HG02840 (cell line): ENCODE measurements at regions not wholly inside any gene's neighbourhood (a gene's known extent, or its start where the extent isn't known, plus 50 kb on each side); places are given as distances from the start of the nearest gene placed in this dataset.
"Not testable (repeated sequence)": the region's sequence is repeated elsewhere in the genome, so short reads cannot be mapped to it uniquely, and the experiment has no call there.

Experiments used
- ATAC-seq: cut with Tn5 transposase; IDR thresholded peaks from one replicate; pipeline ENCODE4 v1.9.1; 2021; ENCODE audit warnings: mild to moderate bottlenecking, moderate library complexity, moderate number of reproducible peaks; ENCODE audit not compliant: unreplicated experiment, low FRiP score

DNA sequence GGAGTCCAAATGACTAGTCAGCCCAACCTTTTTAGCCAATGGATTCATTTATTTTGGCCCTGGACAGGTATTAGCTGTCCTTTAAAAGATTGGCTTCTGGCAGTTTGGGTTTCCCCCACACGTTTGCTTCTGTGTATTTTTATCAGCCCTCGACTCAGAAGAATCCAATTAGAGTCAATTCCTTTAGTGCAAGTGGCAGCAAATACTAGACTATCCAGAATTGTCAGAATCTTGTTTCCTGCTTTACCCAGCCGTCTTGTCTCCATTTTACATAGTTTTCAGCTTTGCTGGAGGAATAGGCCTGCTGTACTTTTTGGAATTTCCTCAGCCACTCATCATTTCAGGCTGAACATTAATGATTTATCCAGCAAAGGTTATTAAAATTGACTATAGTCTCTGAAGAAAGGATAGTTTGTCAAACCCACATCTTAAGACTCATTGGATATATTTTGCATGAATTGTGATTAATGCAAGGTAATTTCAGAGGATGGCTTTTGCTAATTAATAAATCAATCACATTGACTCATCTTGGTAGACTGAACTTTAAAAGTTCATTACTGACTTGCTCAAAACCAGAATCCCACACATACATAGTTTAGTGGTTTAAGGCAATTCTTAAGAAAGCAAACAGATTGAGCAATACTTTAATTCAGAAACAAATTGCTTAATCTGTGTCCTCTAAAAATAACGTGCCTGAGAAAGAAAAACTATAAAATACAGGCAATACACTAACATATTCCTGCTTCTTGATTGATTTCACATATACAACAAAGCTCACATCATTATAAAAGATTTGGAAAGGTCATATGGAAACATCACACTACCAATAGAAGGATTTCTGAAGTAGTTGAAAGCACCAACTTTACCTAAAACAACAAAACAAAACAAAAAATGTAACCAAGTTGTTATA lies 62.9 kb upstream of the ZNF217 start:
- no peak for ATAC-seq

DNA sequence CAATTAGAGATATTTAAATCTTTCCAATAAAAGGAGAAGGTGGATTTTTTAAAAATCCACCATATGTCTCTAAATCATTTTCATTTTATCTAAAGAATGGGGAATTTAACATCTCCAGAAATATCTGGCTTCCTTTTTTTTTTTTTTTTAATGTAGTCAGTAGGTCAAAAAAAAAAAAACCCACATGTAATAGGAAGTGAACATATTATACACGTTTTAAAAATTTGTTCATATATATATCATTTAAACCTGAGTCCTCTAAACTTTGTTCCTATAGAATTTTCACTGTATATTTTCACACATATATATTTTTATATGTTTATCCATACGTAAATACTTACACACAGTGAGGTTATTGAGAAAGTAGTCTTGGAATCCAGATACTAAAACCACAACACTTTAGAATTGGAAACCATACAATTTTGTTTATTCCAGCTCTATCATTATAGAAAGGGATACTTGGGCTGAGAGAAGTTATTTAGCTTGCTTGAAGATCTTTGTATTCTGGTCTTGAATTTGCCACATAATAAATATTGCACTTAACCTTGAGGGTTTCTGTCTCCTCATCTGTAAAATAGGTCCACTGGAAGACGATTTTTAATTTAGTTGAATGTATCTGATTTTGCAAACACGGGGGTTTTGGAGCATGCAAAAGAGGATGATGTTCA lies 62.1 kb upstream of the ZNF217 start:
- ATAC-seq: no peak

DNA sequence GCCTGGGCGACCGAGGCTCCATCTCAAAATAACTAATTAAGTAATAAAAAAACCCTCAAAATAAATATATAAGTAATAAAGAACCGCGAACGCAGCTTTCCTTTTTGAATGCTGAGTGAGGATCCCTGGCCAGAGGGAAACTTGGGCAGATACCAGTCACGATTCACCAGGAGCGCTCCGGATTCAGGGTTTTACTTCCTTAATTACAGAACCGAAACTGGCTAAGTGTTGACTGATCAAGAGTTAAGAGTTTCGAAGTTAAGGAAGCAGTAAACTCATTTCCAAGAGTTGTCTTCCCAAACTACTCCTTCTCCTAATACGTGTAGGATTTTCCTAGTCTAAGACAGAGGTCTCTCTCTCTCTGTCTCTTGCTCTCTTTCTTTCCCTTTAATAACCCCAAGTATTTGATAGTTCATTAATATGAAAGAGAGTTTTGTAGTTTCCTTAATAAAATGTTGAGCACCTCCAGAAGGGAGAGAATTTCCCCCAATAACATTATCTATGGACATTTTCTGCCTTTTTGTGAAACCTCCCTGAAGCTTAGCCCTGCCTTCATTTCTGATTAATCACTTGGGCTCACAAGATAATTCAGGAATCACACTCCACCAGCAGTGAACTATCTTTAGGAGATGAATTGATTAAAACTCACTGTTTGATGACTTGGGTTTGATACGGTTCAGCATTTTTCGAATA lies 61.4 kb upstream of the ZNF217 start:
- no peak for ATAC-seq

DNA sequence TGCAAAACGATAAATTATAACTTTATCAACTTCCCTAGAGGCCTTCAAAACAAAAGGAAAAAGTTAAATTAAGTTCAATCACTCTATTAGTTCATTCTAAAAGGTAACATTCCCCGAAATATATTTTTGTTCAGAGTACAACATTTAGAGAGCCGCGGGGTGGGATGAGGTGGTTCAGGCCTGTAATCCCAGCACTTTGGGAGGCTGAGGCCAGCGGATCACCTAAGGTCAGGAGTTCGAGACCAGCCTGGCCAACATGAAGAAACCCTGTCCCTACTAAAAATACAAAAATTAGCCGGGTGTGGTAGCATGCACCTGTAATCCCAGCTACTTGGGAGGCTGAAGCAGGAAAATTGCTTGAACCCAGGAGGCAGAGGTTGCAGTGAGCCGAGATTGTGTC lies 60.9 kb upstream of the ZNF217 start:
- not testable (repeated sequence) for ATAC-seq

DNA sequence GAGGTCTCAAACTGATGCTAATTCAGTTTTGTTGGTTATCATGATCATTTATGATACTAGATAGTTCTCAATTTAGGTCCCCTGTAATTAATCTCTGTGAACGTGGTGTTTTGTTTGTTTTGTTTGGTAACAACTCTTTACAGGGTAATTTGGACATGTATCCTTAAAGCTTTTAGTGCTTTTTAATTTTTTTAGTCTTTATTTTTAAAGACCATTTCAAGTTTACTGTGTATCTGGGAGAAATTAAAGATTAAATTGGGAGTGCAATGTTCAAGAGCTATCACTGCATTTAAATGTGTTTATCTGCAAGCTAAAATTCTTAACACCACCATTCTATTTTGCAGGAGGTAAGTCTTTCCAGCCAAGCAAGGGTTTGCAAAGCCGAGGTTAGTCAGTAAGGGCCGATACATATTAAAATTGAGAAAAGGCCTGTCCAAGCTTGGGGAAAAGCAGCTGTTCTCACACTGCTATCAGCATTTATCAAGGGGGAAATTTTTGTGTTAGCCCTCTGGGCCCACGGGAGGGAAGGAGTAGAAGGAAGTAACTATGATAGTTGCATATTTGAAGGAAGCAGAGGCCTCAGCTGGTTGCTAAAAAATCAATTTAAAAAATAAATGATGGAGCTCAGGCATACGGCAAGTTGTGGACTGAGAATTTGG lies 59.3 kb upstream of the ZNF217 start:
- ATAC-seq: no peak

DNA sequence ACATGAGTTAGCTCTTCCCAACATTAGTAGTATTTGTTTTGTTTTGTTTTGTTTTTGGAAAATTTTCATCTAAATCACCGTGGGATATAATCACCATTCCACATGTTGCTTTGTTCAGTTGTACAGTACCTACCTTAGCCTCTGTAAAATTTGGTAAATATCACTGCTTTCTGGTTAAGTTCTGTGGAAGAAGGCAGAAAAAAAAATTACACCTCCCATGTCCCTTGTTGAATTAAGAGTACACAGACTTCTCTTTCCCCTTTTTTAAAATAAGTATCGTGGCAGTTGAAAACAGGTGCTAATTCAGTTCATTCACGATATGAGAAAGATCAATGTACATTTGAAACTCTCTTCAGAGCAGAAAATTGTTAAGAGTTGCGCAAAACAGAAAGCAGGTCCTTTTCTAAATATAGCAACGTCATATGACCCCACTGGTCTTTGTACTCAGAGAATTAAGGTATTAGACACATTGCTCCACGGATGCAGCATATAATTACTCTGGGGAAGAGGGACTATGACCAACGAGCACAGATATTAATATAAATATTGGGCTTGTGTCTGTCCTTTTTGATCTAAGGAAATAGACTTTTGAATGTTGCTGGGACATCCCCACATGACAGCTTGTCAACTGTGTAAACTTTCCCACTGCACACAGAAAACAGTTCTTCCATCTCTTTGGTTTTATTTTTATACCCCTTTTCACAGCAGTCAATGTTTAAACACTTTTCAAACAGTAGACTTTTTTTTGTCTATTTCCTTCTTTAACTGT lies 58.6 kb upstream of the ZNF217 start:
- peak; percentile 55 for ATAC-seq

DNA sequence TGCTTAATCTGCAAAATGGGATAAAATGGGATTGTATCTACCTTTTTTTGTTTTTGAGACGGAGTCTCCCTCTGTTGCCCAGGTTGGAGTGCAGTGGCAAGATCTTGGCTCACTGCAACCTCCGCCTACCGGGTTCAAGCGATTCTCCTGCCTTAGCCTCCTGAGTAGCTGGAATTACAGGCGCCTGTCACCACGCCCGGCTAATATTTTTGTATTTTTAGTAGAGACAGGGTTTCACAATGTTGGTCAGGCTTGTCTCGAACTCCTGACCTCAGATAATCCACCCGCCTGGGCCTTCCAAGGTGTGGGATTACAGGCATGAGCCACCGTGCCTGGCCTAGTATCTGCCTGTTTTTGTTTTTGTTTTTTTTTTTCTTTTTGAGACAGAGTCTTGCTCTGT lies 55.9 kb upstream of the ZNF217 start:
- ATAC-seq: not testable (repeated sequence)

DNA sequence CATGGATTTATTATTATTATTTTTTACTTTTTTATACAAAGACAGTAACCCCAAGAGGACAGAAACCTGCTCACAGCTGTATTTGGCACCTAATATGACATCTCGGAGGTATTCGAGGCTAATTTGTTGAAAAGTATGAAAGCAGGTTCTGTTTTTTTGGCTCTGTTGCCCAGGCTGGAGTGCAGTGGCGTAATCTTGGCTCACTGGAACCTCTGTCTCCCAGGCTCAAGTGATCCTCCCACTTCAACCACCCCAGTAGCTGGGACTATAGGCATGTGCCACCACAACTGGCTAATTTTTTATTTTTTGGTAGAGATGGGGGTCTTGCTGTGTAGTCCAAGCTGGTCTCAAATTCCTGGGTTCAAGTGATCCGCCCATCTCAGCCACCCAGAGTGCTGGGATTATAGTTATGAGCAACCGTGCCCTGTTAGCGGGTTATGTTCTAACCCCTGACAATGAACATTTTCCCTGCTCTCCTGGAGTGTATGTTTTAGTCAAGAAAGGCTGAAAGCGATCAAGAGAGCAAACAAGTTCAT lies 53.7 kb upstream of the ZNF217 start:
- no peak for ATAC-seq

DNA sequence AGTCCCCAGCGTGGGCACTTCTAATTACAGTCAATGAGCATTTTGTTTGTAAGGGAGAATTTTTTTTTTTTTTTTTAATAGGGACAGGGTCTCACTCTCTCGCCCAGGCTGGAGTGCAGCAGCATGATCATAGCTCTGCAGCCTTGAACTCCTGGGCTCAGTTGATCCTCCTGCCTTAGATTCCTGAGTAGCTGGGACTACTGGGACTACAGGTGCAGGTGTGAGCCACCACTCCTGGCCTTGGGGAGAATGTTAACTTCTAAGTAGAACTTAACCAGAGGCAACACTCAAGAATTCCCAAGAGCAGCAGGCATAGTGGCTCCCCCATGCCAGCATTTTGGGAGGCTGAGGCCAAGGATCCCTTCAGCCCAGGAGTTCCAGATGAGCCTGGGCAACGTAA lies 52.9 kb upstream of the ZNF217 start:
- ATAC-seq: no peak

DNA sequence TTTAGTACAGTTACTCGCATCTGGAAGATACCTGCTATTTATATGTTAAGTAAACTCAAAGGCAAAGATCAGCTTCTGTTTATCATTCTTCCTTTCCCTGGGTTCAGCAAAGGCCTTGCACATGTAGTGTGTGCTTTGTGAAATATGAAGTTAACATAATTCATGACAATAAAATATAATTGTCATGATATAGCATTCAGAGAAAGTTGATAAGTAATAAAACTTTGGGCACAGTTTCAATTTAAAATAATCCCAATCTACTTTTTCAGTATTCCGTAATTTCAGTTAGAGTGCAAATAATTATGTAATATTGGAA lies 51.9 kb upstream of the ZNF217 start:
- no peak for ATAC-seq

DNA sequence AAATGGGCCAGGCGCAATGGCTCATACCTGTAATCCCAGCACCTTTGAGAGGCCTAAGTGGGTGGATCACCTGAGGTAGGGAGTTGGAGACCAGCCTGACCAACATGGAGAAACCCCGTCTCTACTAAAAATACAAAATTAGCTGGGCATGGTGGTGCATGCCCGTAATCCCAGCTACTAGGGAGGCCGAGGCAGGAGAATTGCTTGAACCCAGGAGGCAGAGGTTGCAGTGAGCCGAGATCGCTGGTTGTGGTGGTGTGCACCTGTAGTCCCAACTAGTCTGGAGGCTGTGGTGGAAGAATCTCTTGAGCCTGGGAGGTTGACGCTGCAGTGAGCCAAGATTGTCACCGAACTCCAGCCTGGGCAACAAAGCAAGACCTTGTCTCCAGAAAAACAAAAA lies 50.5 kb upstream of the ZNF217 start:
- not testable (repeated sequence) for ATAC-seq
